B cell (primary cell): ENCODE measurements at regions not wholly inside any gene's neighbourhood (a gene's known extent, or its start where the extent isn't known, plus 50 kb on each side); places are given as distances from the start of the nearest gene placed in this dataset.

Source experiments
- ATAC-seq: fragments of 200-7000 bp; cut with Tn5 transposase; one replicate; pipeline ENCODE4 v1.10.0; 2021; ENCODE audit warnings: low read depth, mild to moderate bottlenecking, moderate number of reproducible peaks, moderate library complexity
- CTCF ChIA-PET: fragments of 350-600 bp; sonication (Branson Sonifier 250); formaldehyde crosslinking; loops from one replicate; lab custom pipeline; 2021; ENCODE audit warnings: antibody characterized with exemption, inconsistent platforms; lab: Charles Lee
- POLR2A ChIA-PET: fragments of 350-600 bp; sonication (Branson Sonifier 250); formaldehyde crosslinking; loops from one replicate; lab custom pipeline; 2021; ENCODE audit warnings: antibody characterized with exemption; lab: Charles Lee
- DNase-seq: peaks from one replicate; pipeline ENCODE4 v3.0.0; 2013
- H2AFZ ChIP-seq: 2 replicates; pipeline ENCODE4 v1.6.1; 2012; ENCODE audit warnings: mild to moderate bottlenecking, low read depth, low read length; ENCODE audit not compliant: insufficient read depth, poor library complexity, severe bottlenecking
- H3K27ac ChIP-seq, 2 donors: 1 replicate in 1 of 2; 2 replicates in 1 of 2; pipeline ENCODE4 v1.5.1; 2012 to 2013; ENCODE audit warnings: low read length in 2 of 2, mild to moderate bottlenecking in 2 of 2, moderate library complexity in 1 of 2
- H3K27me3 ChIP-seq, 4 experiments: fragments of 200-600 bp in 1 of 4; sonication (generic) in 1 of 4; replicated peaks in 1 of 4; 1 replicate in 2 of 4; 2 replicates in 2 of 4; pipeline versions ENCODE4 v1.6.1 to v1.7.0; 2013 to 2016; ENCODE audit warnings: low read length in 3 of 4, mild to moderate bottlenecking in 2 of 4, mixed read lengths in 1 of 4, moderate library complexity in 1 of 4; ENCODE audit not compliant: insufficient read depth in 4 of 4, control insufficient read depth in 3 of 4; ENCODE audit errors: control extremely low read depth in 1 of 4
- H3K36me3 ChIP-seq, 2 experiments: replicated peaks in 1 of 2; 1 replicate in 1 of 2; 2 replicates in 1 of 2; pipeline versions ENCODE4 v1.6.1 to v1.7.1; 2013; ENCODE audit warnings: low read length in 1 of 2; ENCODE audit not compliant: insufficient read depth in 2 of 2, control insufficient read depth in 1 of 2; ENCODE audit errors: control extremely low read depth in 1 of 2, extremely low read depth in 1 of 2
- H3K4me1 ChIP-seq, 2 donors: fragments of 200-600 bp in 1 of 2; sonication (generic) in 1 of 2; 1 replicate in 1 of 2; 2 replicates in 1 of 2; pipeline versions ENCODE4 v1.5.1 to v1.6.1; 2013 to 2017; ENCODE audit warnings: low read length in 2 of 2; ENCODE audit not compliant: control insufficient read depth in 2 of 2, insufficient read depth in 2 of 2
- H3K4me2 ChIP-seq: replicated peaks from 2 replicates; pipeline ENCODE3; 2012; ENCODE audit warnings: mild to moderate bottlenecking, low read depth, low read length; ENCODE audit not compliant: poor library complexity, severe bottlenecking
- H3K4me3 ChIP-seq, 5 experiments: fragments of 200-600 bp in 1 of 5; sonication (generic) in 1 of 5; 1 replicate in 3 of 5; 2 replicates in 2 of 5; pipeline versions ENCODE4 v1.5.1 to v1.7.0; 2011 to 2016; ENCODE audit warnings: low read length in 4 of 5, mild to moderate bottlenecking in 4 of 5, low read depth in 2 of 5, control low read depth in 1 of 5, moderate library complexity in 1 of 5; ENCODE audit not compliant: insufficient read depth in 1 of 5; ENCODE audit errors: control extremely low read depth in 1 of 5, extremely low read depth in 1 of 5
- H3K79me2 ChIP-seq: fragments of 200-600 bp; sonication (generic); one replicate; pipeline ENCODE4 v1.6.0; 2016; ENCODE audit warnings: low read length; ENCODE audit not compliant: control insufficient read depth, insufficient read depth
- H3K9ac ChIP-seq: fragments of 200-600 bp; sonication (generic); 2 replicates; pipeline ENCODE4 v1.6.1; 2017; ENCODE audit warnings: mild to moderate bottlenecking, low read length, moderate library complexity
- H3K9me3 ChIP-seq, 3 donors: one replicate each; pipeline versions ENCODE4 v1.6.1 to v1.7.1; 2013; ENCODE audit warnings: low read length in 2 of 3; ENCODE audit not compliant: control insufficient read depth in 2 of 3, insufficient read depth in 1 of 3; ENCODE audit errors: control extremely low read depth in 1 of 3
- H4K20me1 ChIP-seq: 2 replicates; pipeline ENCODE4 v1.6.0; 2012; ENCODE audit warnings: mild to moderate bottlenecking, low read length; ENCODE audit not compliant: insufficient read depth, control insufficient read depth, poor library complexity, severe bottlenecking
- H3K27ac Mint-ChIP-seq: one replicate; pipeline ENCODE4 v1.8.0; 2021; ENCODE audit warnings: mixed read lengths
- H3K27me3 Mint-ChIP-seq: one replicate; pipeline ENCODE4 v1.8.0; 2021; ENCODE audit warnings: mixed read lengths
- H3K4me1 Mint-ChIP-seq: one replicate; pipeline ENCODE4 v1.8.0; 2021; ENCODE audit warnings: mixed read lengths
- H3K4me3 Mint-ChIP-seq: one replicate; pipeline ENCODE4 v1.8.0; 2021; ENCODE audit warnings: mixed read lengths
- H3K9me3 Mint-ChIP-seq: one replicate; pipeline ENCODE4 v1.8.0; 2022; ENCODE audit warnings: mixed read lengths; ENCODE audit not compliant: insufficient read depth
- CTCF ChIP-seq: fragments of 200-600 bp; IDR thresholded peaks from one replicate; pipeline ENCODE4 v1.8.0; 2022; ENCODE audit warnings: antibody characterized with exemption, mild to moderate bottlenecking
- EZH2 ChIP-seq: IDR thresholded peaks from 2 replicates; pipeline ENCODE4 v1.6.1; 2012; ENCODE audit warnings: borderline replicate concordance, low read depth, mild to moderate bottlenecking, moderate library complexity, low read length; ENCODE audit not compliant: insufficient read depth, poor library complexity, severe bottlenecking
- WGBS: methylation state at CpG from one replicate; pipeline ENCODE4 v1.1.5; 2013; ENCODE audit warnings: missing lambda C conversion rate; ENCODE audit not compliant: insufficient coverage; 5-methylcytosine and 5-hydroxymethylcytosine counted together
- intact Hi-C: fragments of 100-400 bp; cut with micrococcal nuclease; formaldehyde crosslinking; loops from one replicate; pipeline ENCODE4 v1.10.0; 2022

DNA sequence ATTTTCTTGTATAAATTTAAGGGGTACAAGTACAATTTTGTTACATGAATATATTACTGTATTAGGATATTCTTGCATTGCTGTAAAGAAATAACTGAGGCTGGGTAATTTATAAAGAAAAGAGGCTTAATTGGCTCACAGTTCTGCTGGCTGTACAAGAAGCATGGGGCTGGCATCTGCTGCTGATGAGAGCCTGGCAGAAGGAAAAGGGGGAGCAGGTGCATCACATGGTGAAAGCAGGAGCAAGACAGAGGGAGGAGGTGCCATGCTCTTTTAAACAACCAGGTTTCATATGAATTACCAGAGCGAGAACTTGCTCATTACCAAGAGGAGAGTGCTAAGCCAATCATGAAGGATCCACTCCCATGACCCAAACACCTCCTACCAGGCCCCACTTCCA is 399.5 kb upstream of the RAB6C start:
- no peak for DNase-seq
- H2AFZ ChIP-seq = no peak overlapping the region

GRCh38 chr2:129585760-129586159 is 393.7 kb upstream of the RAB6C start:
- H3K9me3 Mint-ChIP-seq = peaks cover 5% of the 10 kb centered on the region
- no peak overlapping the region for H3K27ac ChIP-seq
- intact Hi-C loops = no loop called here
- H3K9ac ChIP-seq = no peak overlapping the region
- ChIA-PET POLR2A (no interaction called here), CTCF (no interaction called here)
- no peaks in the 10 kb centered on the region for H3K36me3 ChIP-seq
- no peaks in the 10 kb centered on the region for H4K20me1 ChIP-seq
- no peaks in the 10 kb centered on the region for H3K4me1 Mint-ChIP-seq
- DNase-seq = no peak
- H3K4me2 ChIP-seq = no peak overlapping the region
- no peak overlapping the region for H2AFZ ChIP-seq
- H3K4me3 Mint-ChIP-seq = no peak overlapping the region
- H3K4me1 ChIP-seq = no peaks in the 10 kb centered on the region
- ATAC-seq = no peak
- peaks cover 0 to 20% (median 0%) of the 10 kb centered on the region in 3 donors for H3K9me3 ChIP-seq
- no peak overlapping the region for H3K27ac Mint-ChIP-seq
- no peaks in the 10 kb centered on the region for H3K27me3 ChIP-seq
- H3K4me3 ChIP-seq = no peak overlapping the region
- TF ChIP-seq CTCF (no peak), EZH2 (no peak)
- peaks cover 10% of the 10 kb centered on the region for H3K27me3 Mint-ChIP-seq
- H3K79me2 ChIP-seq = no peaks in the 10 kb centered on the region

More for the DNA sequence above, 399.5 kb upstream of the RAB6C start:
- H3K4me3 Mint-ChIP-seq = no peak overlapping the region
- POLR2A ChIA-PET = no interaction called here
- peaks cover 5% of the 10 kb centered on the region for H3K9me3 Mint-ChIP-seq
- H3K27me3 ChIP-seq = no peaks in the 10 kb centered on the region
- CTCF ChIA-PET = no interaction called here
- no peaks in the 10 kb centered on the region for H3K4me1 ChIP-seq
- peaks cover 0 to 12% (median 0%) of the 10 kb centered on the region in 3 donors for H3K9me3 ChIP-seq
- H3K79me2 ChIP-seq = no peaks in the 10 kb centered on the region
- ATAC-seq = no peak
- WGBS = 100% methylated on average over 1 of the region's 1 CpG
- H3K9ac ChIP-seq = no peak overlapping the region
- no peaks in the 10 kb centered on the region for H3K36me3 ChIP-seq
- no peak overlapping the region for H3K4me2 ChIP-seq
- peaks cover 8% of the 10 kb centered on the region for H3K27me3 Mint-ChIP-seq
- no peak overlapping the region for H3K27ac ChIP-seq
- H3K27ac Mint-ChIP-seq = no peak overlapping the region
- no peak overlapping the region for H3K4me3 ChIP-seq
- intact Hi-C loops = no loop called here
- no peak for TF ChIP-seq EZH2
- TF ChIP-seq CTCF = no peak
- no peaks in the 10 kb centered on the region for H3K4me1 Mint-ChIP-seq
- H4K20me1 ChIP-seq = no peaks in the 10 kb centered on the region
